ENCODE measurements at regions not wholly inside any gene's neighbourhood (a gene's known extent, or its start where the extent isn't known, plus 50 kb on each side); places are given as distances from the start of the nearest gene placed in this dataset.

DNA sequence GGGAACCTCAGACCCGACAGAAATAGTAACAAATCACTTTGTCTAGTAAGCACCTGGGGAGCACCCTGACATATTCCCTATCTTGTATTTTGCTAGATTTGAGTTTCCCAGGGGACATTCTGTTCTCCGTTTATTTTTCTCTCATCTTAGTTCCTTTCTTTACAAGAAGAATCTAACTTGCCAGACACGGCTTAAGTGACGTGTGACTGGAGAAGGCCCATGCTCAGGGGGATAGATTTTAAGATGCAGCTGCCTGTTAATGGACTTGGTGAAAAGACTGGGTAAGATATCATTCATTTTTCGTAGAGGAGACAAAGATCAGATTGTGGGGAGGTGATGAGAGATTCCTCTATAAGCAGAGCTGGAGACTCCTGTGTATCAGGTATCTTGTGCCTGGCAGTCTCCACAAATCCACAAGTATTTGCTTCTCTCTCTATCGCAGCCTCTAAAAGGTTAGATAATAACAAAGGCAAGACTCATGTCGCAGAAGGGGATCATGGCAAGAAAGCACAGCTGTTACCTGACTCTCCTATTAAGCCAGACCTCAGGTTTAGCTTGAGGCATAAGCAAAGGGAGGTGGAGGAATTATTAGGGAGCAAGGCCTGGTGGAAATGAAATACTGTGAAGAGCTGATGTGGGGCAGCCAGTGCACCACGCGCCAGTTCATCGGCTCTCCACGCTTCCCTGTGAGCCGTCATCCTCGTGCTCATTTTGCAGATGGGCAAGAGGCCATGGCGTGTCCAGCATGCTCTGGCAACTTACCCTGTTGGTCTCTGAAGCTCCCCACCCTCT, 347.2 kb upstream of the TNP1 start:
- no peak for TF ChIP-seq SP1 (IDR thresholded peaks at IDR 0.05)
- no peak for TF ChIP-seq TARDBP (IDR thresholded peaks at IDR 0.05)
- TF ChIP-seq FOXM1 (IDR thresholded peaks at IDR 0.05; ENCODE audit: borderline replicate concordance): no peak
- TF ChIP-seq PKNOX1 (IDR thresholded peaks at IDR 0.05): no peak
- TF ChIP-seq ELF4 (IDR thresholded peaks at IDR 0.05): no peak
- no peak for TF ChIP-seq BHLHE40 (IDR thresholded peaks at IDR 0.05; ENCODE audit: borderline replicate concordance)

All from HEK293T (cell line).